LNCaP clone FGC (cell line): ENCODE measurements at regions not wholly inside any gene's neighbourhood (a gene's known extent, or its start where the extent isn't known, plus 50 kb on each side); places are given as distances from the start of the nearest gene placed in this dataset.

ENCODE experiments used
- DNase-seq: peaks from one replicate; pipeline ENCODE4 v3.0.0-alpha.2; 2011; ENCODE audit warnings: low read depth
- H3K4me3 ChIP-seq: 2 replicates; pipeline ENCODE4 v1.5.1; 2011; ENCODE audit warnings: mild to moderate bottlenecking, low read depth, low read length, control low read depth
- CTCF ChIP-seq: IDR thresholded peaks from 2 replicates; pipeline ENCODE4 v1.5.1; 2012; ENCODE audit warnings: mild to moderate bottlenecking; ENCODE audit not compliant: control insufficient read depth, insufficient read depth; ENCODE audit errors: extremely low read depth

GRCh38 chr1:4121834-4122512, 221.9 kb upstream of the C1orf174 start:
- TF ChIP-seq CTCF = no peak
- no peak overlapping the region for H3K4me3 ChIP-seq
- DNase-seq = no peak

- DNase-seq = no peak
- no peak for TF ChIP-seq CTCF
Observed at GRCh38 chr1:4122513-4123160, 222.6 kb upstream of the C1orf174 start.

GRCh38 chr1:4124631-4125145, 224.6 kb upstream of the C1orf174 start:
- H3K4me3 ChIP-seq = no peak overlapping the region
- DNase-seq = no peak
- no peak for TF ChIP-seq CTCF

More at GRCh38 chr1:4122513-4123160, 222.6 kb upstream of the C1orf174 start:
- no peak overlapping the region for H3K4me3 ChIP-seq

- no peak overlapping the region for H3K4me3 ChIP-seq
- no peak for DNase-seq
- no peak for TF ChIP-seq CTCF
Observed at GRCh38 chr1:4126251-4126650, 226.2 kb upstream of the C1orf174 start.

GRCh38 chr1:4126731-4127591, 226.9 kb upstream of the C1orf174 start:
- no peak overlapping the region for H3K4me3 ChIP-seq
- TF ChIP-seq CTCF = no peak
- no peak for DNase-seq

GRCh38 chr1:4127592-4128140, 227.6 kb upstream of the C1orf174 start:
- TF ChIP-seq CTCF = no peak
- DNase-seq = no peak
- no peak overlapping the region for H3K4me3 ChIP-seq
